K562 (cell line): ENCODE measurements at regions not wholly inside any gene's neighbourhood (a gene's known extent, or its start where the extent isn't known, plus 50 kb on each side); places are given as distances from the start of the nearest gene placed in this dataset.

Source experiments
- PHB2 ChIP-seq: fragments of 450-650 bp; IDR thresholded peaks from 2 replicates; pipeline ENCODE4 v1.6.1; 2017; ENCODE audit warnings: low read depth
- ZNF77 ChIP-seq: fragments of 250-450 bp; sonication (Bioruptor Pico); IDR thresholded peaks from 2 replicates; pipeline ENCODE4 v1.5.0; 2020
- TF ChIP-seq, protein P1 (sequence below), 2 experiments: fragments of 450-650 bp; IDR thresholded peaks; 2 replicates each; pipeline ENCODE4 v1.6.1; 2016; ENCODE audit warnings: mild to moderate bottlenecking in 2 of 2, borderline replicate concordance in 1 of 2, low read depth in 1 of 2, moderate library complexity in 1 of 2
- TF ChIP-seq, protein P2 (sequence below): IDR thresholded peaks from 3 replicates; pipeline ENCODE4 v1.6.1; 2011; ENCODE audit warnings: borderline replicate concordance, mild to moderate bottlenecking, moderate library complexity; ENCODE audit not compliant: insufficient read length; ENCODE audit errors: extremely low read depth

DNA sequence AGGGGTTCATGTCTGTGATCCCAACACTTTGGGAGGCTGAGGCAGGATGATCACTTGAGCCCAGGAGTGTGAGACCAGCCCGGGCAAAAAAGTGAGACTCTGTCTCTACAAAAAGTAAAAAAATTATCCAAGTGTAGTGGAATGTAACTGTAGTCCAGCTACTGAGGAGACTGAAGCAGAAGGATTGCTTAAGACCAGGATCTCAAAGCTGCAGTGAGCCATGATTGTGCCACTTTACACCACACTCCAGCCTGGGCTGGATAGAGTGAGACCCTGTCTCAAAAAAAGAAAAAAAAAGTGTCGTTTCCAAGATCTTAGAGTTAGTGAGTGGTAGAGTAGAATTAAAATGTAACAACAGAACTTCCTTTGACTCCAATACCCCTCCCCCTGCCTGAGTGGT is 589.4 kb upstream of the MBL2 start (continued):
- TF ChIP-seq, protein P1, sequence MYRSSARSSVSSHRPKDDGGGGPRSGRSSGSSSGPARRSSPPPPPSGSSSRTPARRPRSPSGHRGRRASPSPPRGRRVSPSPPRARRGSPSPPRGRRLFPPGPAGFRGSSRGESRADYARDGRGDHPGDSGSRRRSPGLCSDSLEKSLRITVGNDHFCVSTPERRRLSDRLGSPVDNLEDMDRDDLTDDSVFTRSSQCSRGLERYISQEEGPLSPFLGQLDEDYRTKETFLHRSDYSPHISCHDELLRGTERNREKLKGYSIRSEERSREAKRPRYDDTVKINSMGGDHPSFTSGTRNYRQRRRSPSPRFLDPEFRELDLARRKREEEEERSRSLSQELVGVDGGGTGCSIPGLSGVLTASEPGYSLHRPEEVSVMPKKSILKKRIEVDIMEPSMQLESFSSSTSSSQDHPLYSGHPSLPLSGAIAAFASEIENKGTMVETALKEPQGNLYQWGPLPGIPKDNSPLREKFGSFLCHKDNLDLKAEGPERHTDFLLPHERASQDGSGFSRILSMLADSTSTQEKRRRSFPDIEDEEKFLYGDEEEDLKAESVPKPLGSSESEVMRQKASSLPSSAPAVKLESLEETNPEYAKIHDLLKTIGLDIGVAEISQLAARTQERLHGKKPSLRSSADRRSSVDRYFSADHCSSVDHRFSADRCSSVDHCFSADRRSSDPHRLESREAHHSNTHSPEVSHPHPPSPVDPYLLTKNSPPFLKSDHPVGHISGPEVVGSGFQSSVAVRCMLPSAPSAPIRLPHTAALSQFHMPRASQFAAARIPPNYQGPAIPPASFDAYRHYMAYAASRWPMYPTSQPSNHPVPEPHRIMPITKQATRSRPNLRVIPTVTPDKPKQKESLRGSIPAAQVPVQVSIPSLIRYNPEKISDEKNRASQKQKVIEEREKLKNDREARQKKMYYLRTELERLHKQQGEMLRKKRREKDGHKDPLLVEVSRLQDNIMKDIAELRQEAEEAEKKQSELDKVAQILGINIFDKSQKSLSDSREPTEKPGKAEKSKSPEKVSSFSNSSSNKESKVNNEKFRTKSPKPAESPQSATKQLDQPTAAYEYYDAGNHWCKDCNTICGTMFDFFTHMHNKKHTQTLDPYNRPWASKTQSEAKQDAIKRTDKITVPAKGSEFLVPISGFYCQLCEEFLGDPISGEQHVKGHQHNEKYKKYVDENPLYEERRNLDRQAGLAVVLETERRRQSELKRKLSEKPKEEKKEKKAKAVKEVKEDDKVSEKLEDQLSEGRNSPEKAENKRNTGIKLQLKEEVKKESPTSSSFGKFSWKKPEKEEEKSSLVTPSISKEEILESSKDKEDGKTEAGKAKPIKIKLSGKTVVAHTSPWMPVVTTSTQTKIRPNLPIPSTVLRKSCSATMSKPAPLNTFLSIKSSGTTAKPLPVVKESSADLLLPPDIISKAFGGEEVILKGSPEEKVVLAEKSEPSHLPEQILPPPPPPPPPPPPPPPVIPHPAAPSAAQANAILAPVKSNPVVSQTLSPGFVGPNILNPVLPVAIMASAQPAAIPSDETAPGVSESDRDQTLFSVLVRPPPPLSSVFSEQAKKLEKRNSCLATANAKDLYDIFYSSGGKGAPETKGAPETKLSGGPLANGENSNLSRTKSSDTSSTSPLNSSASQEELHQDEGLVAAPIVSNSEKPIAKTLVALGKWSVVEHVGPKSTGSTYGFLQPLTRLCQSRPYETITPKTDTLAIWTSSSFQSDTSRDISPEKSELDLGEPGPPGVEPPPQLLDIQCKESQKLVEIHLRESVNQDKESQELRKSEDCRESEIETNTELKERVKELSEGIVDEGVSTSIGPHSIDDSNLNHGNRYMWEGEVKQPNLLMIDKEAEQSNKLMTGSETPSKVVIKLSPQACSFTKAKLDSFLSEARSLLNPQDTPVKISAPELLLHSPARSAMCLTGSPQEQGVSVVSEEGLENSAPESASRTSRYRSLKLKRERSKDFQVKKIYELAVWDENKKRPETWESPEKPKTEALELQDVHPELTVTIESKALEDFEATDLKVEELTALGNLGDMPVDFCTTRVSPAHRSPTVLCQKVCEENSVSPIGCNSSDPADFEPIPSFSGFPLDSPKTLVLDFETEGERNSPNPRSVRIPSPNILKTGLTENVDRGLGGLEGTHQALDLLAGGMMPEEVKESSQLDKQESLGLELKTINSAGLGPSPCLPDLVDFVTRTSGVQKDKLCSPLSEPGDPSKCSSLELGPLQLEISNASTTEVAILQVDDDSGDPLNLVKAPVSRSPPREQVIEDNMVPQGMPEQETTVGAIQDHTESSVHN (IDR thresholded peaks at IDR 0.05; ENCODE audit: borderline replicate concordance in 1 of 2, low read depth in 1 of 2): no peak
- TF ChIP-seq, protein P2, sequence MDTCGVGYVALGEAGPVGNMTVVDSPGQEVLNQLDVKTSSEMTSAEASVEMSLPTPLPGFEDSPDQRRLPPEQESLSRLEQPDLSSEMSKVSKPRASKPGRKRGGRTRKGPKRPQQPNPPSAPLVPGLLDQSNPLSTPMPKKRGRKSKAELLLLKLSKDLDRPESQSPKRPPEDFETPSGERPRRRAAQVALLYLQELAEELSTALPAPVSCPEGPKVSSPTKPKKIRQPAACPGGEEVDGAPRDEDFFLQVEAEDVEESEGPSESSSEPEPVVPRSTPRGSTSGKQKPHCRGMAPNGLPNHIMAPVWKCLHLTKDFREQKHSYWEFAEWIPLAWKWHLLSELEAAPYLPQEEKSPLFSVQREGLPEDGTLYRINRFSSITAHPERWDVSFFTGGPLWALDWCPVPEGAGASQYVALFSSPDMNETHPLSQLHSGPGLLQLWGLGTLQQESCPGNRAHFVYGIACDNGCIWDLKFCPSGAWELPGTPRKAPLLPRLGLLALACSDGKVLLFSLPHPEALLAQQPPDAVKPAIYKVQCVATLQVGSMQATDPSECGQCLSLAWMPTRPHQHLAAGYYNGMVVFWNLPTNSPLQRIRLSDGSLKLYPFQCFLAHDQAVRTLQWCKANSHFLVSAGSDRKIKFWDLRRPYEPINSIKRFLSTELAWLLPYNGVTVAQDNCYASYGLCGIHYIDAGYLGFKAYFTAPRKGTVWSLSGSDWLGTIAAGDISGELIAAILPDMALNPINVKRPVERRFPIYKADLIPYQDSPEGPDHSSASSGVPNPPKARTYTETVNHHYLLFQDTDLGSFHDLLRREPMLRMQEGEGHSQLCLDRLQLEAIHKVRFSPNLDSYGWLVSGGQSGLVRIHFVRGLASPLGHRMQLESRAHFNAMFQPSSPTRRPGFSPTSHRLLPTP: no peak
- TF ChIP-seq ZNF77 (CRISPR knock-in tag) (no peak), PHB2 (no peak)
